Stimulated activated CD4-positive, alpha-beta T cell treated with anti-CD3 and anti-CD28 coated beads, Interleukin-1b, Interleukin-23, amount 100 ng/mL, for 24 hours (primary cell): ENCODE measurements at regions not wholly inside any gene's neighbourhood (a gene's known extent, or its start where the extent isn't known, plus 50 kb on each side); places are given as distances from the start of the nearest gene placed in this dataset.

Experiments
- DNase-seq, 4 experiments: peaks; one replicate each; pipeline ENCODE4 v3.0.0-alpha.2; 2020; ENCODE audit warnings: low read depth in 4 of 4, low spot score in 1 of 4

GRCh38 chr3:25084016-25084415 is 344.0 kb upstream of the RARB start:
- no peak for DNase-seq

GRCh38 chr3:25086721-25087120 is 341.3 kb upstream of the RARB start:
- no peak for DNase-seq

GRCh38 chr3:25088284-25088683 is 339.8 kb upstream of the RARB start:
- DNase-seq: no peak

GRCh38 chr3:25090698-25091453 is 337.2 kb upstream of the RARB start:
- DNase-seq: no peak

- no peak for DNase-seq
Measured at GRCh38 chr3:25091934-25092333, 336.1 kb upstream of the RARB start.

GRCh38 chr3:25094932-25095685 is 333.0 kb upstream of the RARB start:
- DNase-seq: no peak

GRCh38 chr3:25096536-25096935 is 331.5 kb upstream of the RARB start:
- no peak for DNase-seq

GRCh38 chr3:25097023-25097422 is 331.0 kb upstream of the RARB start:
- DNase-seq: no peak

GRCh38 chr3:25099666-25100065 is 328.4 kb upstream of the RARB start:
- no peak for DNase-seq

- no peak for DNase-seq
Measured at GRCh38 chr3:25103391-25103790, 324.7 kb upstream of the RARB start.

GRCh38 chr3:25107918-25108617 is 320.0 kb upstream of the RARB start:
- DNase-seq: no peak

GRCh38 chr3:25110642-25111041 is 317.4 kb upstream of the RARB start:
- no peak for DNase-seq

- no peak for DNase-seq
Measured at GRCh38 chr3:25113891-25114290, 314.2 kb upstream of the RARB start.

- DNase-seq: no peak
Measured at GRCh38 chr3:25114532-25114931, 313.5 kb upstream of the RARB start.

GRCh38 chr3:25117005-25117593 is 311.0 kb upstream of the RARB start:
- no peak for DNase-seq

GRCh38 chr3:25119682-25120081 is 308.4 kb upstream of the RARB start:
- DNase-seq: no peak

- no peak for DNase-seq
Measured at GRCh38 chr3:25120665-25121064, 307.4 kb upstream of the RARB start.

GRCh38 chr3:25125201-25125600 is 302.9 kb upstream of the RARB start:
- no peak for DNase-seq

GRCh38 chr3:25128735-25129134 is 299.3 kb upstream of the RARB start:
- no peak for DNase-seq

GRCh38 chr3:25130724-25131520 is 297.1 kb upstream of the RARB start:
- no peak for DNase-seq

GRCh38 chr3:25133588-25133987 is 294.5 kb upstream of the RARB start:
- no peak for DNase-seq
